ENCODE measurements at regions not wholly inside any gene's neighbourhood (a gene's known extent, or its start where the extent isn't known, plus 50 kb on each side); places are given as distances from the start of the nearest gene placed in this dataset.
A peak's percentile ranks its signal among the peaks of the same experiment; 100 is the strongest.
"Not testable (repeated sequence)": the region's sequence is repeated elsewhere in the genome, so short reads cannot be mapped to it uniquely, and the experiment has no call there.

DNA sequence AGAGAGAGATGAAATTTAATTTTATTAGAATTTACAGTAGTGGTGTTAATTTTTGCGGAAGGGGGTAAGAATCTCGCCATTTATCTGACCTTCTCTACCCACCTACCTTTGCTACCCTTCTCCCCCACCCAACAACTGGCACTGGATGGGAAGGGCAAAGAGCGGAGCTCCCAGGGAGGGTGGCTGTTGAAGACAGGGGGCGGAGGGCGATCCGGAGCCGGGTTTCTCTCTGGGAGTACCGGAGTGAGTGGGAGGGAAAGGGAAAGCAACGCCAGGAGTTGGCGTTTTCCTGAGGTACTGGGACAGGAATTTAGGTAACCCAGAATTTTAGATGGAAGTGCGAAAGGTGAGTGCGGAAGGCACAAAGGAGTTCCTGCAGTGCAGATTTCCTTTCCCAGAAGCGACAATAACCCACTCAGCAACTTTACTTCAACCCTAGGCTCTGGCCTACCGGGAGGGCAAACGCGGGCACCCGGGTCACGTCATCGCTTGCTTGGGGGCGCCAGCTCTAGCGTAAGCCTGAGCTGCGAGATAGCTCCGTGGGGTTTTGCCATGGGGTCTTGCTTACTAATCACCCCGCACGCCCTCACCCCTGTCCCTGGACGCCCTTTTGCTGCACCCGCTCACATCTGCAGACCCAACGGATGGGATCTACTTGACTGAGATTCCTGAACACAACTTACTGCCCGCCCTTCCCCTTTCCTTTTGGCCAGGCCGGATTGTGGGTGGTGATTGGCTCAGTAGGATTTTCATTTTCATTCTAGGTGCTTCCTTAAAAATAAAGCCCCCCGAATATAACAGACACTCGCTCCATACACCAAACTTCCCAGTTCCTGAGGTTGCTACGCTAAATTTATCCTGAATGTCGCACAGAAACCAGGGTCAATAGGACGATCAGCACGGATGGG is 413.0 kb upstream of the ESRRG start:
- Histone ChIP-seq H3K27ac (no peak overlapping the region), H3K27me3 (replicated peaks) (peaks cover 14% of the 10 kb centered on the region; the same call in 1 of the 2 replicates), H3K4me1 (replicated peaks) (no peaks in the 10 kb centered on the region), H3K4me3 (no peak overlapping the region), H3K36me3 (no peaks in the 10 kb centered on the region), H3K9me3 (replicated peaks) (no peaks in the 10 kb centered on the region; the same call in 1 of the 2 replicates)
- no peak for DNase-seq (ENCODE audit: low read depth in 1 of 2, low spot score in 2 of 2)

- Histone ChIP-seq H3K36me3 (no peaks in the 10 kb centered on the region), H3K27ac (no peak overlapping the region), H3K4me3 (peak overlapping the region; percentile 24), H3K9me3 (replicated peaks) (no peaks in the 10 kb centered on the region; the same call in 1 of the 2 replicates), H3K4me1 (replicated peaks) (no peaks in the 10 kb centered on the region), H3K27me3 (replicated peaks) (peaks cover 14% of the 10 kb centered on the region; the same call in 1 of the 2 replicates)
- DNase-seq (ENCODE audit: low read depth in 1 of 2, low spot score in 2 of 2), result no peak
Measured at GRCh38 chr1:217135569-217135915, 412.3 kb upstream of the ESRRG start.

DNA sequence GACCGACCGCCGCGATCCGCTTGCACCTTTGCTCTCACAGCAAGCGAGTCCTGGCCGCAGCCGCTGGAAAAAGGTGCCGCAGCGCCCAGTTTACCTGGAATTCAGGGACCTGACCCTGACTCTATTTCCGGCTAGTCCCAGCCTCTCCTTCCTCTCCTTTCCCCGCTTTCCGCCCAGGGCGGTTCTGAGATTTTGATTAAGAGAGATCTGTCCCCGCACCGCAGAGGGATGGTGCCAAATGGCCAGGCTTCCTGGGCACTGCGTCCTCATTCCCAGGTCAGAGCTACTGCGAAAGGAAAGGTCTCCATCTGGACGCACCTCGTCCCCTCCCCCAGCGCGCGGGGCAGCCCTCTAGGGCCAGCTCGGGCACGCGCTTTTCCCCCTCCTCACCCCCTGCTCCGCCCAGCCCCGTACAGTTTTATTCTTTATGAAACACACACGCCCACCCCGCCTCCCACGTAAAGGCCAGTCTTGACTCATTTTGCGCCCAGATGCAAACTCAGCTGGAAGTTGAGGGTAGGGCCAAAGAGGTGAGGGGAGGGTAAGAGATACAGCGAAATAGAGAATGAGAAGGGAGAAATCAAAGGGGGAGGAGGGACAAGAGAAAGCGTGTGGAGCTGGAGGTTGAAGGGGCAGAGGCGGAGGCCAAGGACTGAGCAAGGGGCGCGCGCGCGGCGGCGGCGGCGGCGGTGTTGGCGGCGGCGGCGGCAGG is 411.8 kb upstream of the ESRRG start:
- DNase-seq (ENCODE audit: low read depth in 1 of 2, low spot score in 2 of 2), result no peak
- H3K9me3 ChIP-seq (replicated peaks), result no peaks in the 10 kb centered on the region; the same call in 1 of the 2 replicates
- no peak overlapping the region for H3K27ac ChIP-seq
- H3K4me1 ChIP-seq (replicated peaks), result no peaks in the 10 kb centered on the region
- H3K36me3 ChIP-seq, result no peaks in the 10 kb centered on the region
- H3K27me3 ChIP-seq (replicated peaks), result peaks cover 14% of the 10 kb centered on the region; the same call in 1 of the 2 replicates
- peak overlapping the region; percentile 24 for H3K4me3 ChIP-seq

DNA sequence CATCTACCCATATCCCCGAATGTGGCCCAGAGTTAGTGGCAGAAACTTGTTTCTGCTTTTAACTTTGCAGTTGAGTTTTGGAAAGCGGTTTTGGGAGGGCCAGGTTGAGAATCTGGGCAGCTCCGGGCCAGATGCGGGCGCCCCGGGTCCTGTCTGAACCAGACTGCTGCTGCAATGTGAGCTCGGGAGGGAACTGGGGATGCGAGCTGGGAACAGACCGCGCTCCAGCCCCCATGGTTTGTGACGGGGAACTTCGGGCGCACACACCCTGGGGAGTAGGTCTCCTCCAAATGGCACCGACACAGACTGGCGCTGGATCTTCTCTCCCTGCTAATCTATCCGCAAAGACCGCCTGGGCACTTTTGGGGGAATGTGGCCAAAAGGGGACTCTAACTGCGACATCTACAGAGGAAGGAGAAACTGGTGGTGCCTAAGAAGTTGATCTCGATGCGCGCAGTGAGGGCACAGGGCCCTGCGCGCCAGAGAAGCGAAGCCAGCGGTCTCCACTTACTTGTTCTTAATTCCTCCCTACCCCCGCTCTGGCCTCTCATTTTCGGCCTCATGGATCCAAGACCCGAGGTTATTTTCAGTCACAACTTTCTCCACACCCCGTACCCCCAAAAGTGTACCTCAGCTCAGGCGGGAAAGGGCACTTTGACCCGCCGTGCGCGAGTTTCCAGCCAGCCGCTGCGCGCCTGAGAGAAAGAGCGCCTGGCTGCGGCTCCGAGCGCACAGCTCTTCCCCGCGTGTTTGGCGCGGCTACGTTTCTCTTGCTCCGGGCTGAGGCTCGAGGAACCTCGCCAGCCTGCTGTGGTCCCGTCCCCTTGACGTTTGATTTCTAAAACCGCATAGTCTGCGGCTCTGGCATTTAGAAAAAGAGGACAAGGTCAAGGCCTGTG is 411.0 kb upstream of the ESRRG start:
- Histone ChIP-seq H3K9me3 (replicated peaks) (no peaks in the 10 kb centered on the region; the same call in 1 of the 2 replicates), H3K36me3 (no peaks in the 10 kb centered on the region), H3K27me3 (replicated peaks) (peaks cover 14% of the 10 kb centered on the region; the same call in 1 of the 2 replicates), H3K27ac (no peak overlapping the region), H3K4me1 (replicated peaks) (no peaks in the 10 kb centered on the region), H3K4me3 (no peak overlapping the region)
- no peak for DNase-seq (ENCODE audit: low read depth in 1 of 2, low spot score in 2 of 2)

DNA sequence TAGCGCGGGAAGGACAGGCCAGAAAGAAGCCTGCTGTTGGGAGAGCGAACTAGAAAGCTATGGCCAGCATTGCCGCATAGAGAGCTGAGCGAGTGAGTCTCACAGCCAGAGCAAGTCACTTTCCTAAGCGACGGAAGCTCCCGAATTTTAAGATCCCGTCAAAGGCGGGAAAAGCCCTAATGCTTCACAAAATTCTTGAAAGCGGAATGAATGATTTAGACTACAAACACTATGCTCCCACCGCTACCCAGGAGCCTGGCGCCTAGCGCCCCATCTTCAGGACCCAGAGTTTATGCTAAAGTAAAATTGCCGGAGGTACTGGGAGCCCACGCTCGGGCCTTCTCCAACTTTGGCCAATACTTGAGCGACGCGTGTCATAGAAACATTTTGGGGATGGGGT is 409.9 kb upstream of the ESRRG start:
- no peaks in the 10 kb centered on the region; the same call in 1 of the 2 replicates for H3K9me3 ChIP-seq (replicated peaks)
- H3K4me1 ChIP-seq (replicated peaks), result no peaks in the 10 kb centered on the region
- peaks cover 14% of the 10 kb centered on the region; the same call in 1 of the 2 replicates for H3K27me3 ChIP-seq (replicated peaks)
- DNase-seq (ENCODE audit: low read depth in 1 of 2, low spot score in 2 of 2), result no peak
- H3K36me3 ChIP-seq, result no peaks in the 10 kb centered on the region
- H3K4me3 ChIP-seq, result no peak overlapping the region
- no peak overlapping the region for H3K27ac ChIP-seq

GRCh38 chr1:217123340-217123739 is 400.1 kb upstream of the ESRRG start:
- not testable (repeated sequence) for H3K27ac ChIP-seq; DNase-seq (ENCODE audit: low read depth in 1 of 2, low spot score in 2 of 2); H3K4me3 ChIP-seq; H3K27me3 ChIP-seq (replicated peaks); H3K36me3 ChIP-seq; H3K9me3 ChIP-seq (replicated peaks); H3K4me1 ChIP-seq (replicated peaks)

DNA sequence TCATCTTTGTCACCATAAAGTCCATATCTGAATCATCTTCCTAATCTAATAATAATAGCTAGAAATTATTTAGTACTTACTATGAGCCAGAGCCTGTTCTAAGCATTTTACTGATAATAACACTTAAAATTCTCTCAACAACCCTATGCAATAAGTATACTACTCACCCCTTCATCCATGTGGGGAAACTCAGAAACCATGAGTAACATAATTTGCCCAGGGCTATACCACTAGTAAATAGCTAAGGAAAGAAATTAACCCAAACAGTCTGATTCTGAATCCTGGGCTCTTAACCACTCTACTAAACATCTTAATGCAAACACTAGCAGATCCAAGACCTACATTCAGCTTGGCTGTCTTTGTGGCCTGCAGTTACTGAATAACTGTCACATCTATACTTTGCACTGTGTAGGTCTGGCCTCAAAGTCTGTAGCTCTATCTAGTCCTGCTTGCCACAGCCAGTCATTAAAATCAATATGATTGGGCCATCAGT is 394.8 kb upstream of the ESRRG start:
- H3K4me1 ChIP-seq (replicated peaks), result no peaks in the 10 kb centered on the region
- DNase-seq (ENCODE audit: low read depth in 1 of 2, low spot score in 2 of 2), result no peak
- no peak overlapping the region for H3K4me3 ChIP-seq
- H3K27ac ChIP-seq, result no peak overlapping the region
- no peaks in the 10 kb centered on the region for H3K36me3 ChIP-seq
- H3K27me3 ChIP-seq (replicated peaks), result no peaks in the 10 kb centered on the region
- no peaks in the 10 kb centered on the region for H3K9me3 ChIP-seq (replicated peaks)

DNA sequence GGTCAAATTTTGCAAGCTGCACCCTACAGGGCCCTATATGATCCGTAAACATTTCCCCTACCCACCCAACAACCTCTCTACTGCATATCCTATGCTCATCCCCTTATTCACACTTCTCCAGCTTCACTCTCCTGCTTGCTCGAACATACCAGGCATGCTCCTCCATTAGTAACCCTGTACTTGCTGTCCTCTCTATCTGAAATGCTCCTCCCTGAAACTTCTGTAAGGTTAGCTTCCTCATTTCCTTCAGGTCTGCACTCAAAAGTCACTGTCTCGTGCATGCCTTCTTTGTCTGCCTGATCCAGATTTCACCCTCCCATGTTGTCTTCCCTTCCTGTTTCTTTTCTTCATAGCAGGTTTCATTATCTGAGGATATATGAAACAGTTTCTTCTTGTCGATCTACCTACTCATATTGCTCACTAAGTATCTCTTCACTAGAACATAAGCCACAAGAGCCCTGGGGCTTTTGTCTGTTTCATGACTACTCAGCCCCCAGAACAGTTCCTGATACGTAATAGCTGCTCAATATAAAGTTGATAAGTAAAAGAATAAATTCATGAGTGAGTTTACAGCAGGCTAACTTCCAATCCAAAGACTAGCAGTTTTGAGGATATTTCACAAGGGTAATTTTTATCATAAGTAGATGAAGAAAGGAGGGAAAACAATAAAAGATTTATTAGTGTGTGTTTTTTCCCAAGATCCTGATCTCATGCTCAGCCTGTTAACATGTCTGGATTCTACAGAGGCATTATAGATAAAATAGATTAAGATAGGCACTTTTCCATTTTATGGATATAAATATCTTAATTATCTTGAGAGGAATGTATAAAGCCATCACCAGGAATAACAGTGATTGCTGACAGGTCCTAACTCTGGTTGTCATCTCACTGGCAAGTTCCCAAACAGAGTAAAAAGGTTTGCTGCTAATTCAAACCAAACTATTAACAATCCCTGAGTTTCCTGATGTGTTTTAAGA is 392.5 kb upstream of the ESRRG start:
- no peak overlapping the region for H3K27ac ChIP-seq
- H3K36me3 ChIP-seq, result no peaks in the 10 kb centered on the region
- no peaks in the 10 kb centered on the region for H3K4me1 ChIP-seq (replicated peaks)
- H3K9me3 ChIP-seq (replicated peaks), result no peaks in the 10 kb centered on the region
- no peak for DNase-seq (ENCODE audit: low read depth in 1 of 2, low spot score in 2 of 2)
- H3K27me3 ChIP-seq (replicated peaks), result no peaks in the 10 kb centered on the region
- H3K4me3 ChIP-seq, result no peak overlapping the region

DNA sequence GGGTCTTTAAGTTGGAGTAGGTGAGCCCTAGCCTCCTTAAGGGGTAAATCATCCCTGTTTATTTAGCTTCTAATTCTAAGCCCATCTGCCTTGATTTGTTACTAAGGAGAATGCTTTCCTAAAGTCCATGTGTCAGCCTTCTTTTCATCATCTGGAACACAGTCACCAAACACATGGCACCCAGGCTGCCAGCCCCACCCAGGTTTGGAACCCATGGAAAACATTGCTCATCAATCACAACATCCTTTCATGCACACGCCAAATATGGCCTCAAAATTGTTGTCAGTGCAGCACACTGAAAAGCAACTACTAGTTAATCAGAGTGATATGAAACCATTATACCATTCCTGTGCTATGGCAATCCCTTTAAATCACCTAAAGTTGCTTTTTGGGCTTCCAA is 386.7 kb upstream of the ESRRG start:
- no peaks in the 10 kb centered on the region for H3K27me3 ChIP-seq (replicated peaks)
- H3K36me3 ChIP-seq, result no peaks in the 10 kb centered on the region
- no peak overlapping the region for H3K27ac ChIP-seq
- DNase-seq (ENCODE audit: low read depth in 1 of 2, low spot score in 2 of 2), result no peak
- H3K9me3 ChIP-seq (replicated peaks), result no peaks in the 10 kb centered on the region
- no peak overlapping the region for H3K4me3 ChIP-seq
- H3K4me1 ChIP-seq (replicated peaks), result no peaks in the 10 kb centered on the region

- Histone ChIP-seq H3K9me3 (replicated peaks) (no peaks in the 10 kb centered on the region), H3K4me1 (replicated peaks) (no peaks in the 10 kb centered on the region), H3K27me3 (replicated peaks) (no peaks in the 10 kb centered on the region), H3K36me3 (no peaks in the 10 kb centered on the region), H3K4me3 (no peak overlapping the region), H3K27ac (no peak overlapping the region)
- DNase-seq (ENCODE audit: low read depth in 1 of 2, low spot score in 2 of 2), result no peak
Measured at GRCh38 chr1:217106231-217106901, 383.1 kb upstream of the ESRRG start.

DNA sequence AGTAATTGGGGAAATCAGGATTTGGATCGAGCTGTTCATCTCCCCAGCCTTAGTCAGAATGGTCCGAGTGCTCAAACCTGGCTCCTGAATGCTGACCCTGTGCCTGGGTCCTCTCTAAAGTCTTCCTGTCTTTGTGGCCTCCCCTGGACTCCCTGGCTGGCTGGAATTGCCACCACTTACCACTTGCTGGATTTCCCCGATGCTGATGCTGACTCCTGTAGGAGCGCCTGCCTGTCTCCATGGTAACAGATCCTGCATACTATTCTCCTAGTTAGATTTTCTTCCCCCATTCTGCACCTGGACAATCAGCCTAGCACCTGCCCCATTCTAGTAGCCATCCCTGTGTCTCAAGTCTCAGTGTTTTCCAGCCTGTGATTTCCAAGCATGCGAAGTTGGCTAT is 382.2 kb upstream of the ESRRG start:
- H3K27me3 ChIP-seq (replicated peaks), result no peaks in the 10 kb centered on the region
- H3K9me3 ChIP-seq (replicated peaks), result no peaks in the 10 kb centered on the region
- H3K27ac ChIP-seq, result no peak overlapping the region
- no peak for DNase-seq (ENCODE audit: low read depth in 1 of 2, low spot score in 2 of 2)
- no peak overlapping the region for H3K4me3 ChIP-seq
- no peaks in the 10 kb centered on the region for H3K36me3 ChIP-seq
- H3K4me1 ChIP-seq (replicated peaks), result no peaks in the 10 kb centered on the region

GRCh38 chr1:217097819-217098218 is 374.6 kb upstream of the ESRRG start:
- DNase-seq (ENCODE audit: low read depth in 1 of 2, low spot score in 2 of 2), result no peak
- no peaks in the 10 kb centered on the region for H3K27me3 ChIP-seq (replicated peaks)
- no peak overlapping the region for H3K27ac ChIP-seq
- H3K36me3 ChIP-seq, result no peaks in the 10 kb centered on the region
- no peaks in the 10 kb centered on the region for H3K4me1 ChIP-seq (replicated peaks)
- no peak overlapping the region for H3K4me3 ChIP-seq
- no peaks in the 10 kb centered on the region for H3K9me3 ChIP-seq (replicated peaks)

Measured in SJSA1 (cell line).